GM10266 (cell line): ENCODE measurements at regions not wholly inside any gene's neighbourhood (a gene's known extent, or its start where the extent isn't known, plus 50 kb on each side); places are given as distances from the start of the nearest gene placed in this dataset.

Experiments
- DNase-seq: peaks from one replicate; pipeline ENCODE4 v3.0.0; 2012; ENCODE audit errors: extremely low spot score
- TF ChIP-seq, protein P1 (sequence below): IDR thresholded peaks from 2 replicates; pipeline ENCODE4 v1.5.1; 2012; ENCODE audit warnings: mild to moderate bottlenecking, low read depth; ENCODE audit not compliant: control insufficient read depth, insufficient read depth; ENCODE audit errors: missing control alignments

DNA sequence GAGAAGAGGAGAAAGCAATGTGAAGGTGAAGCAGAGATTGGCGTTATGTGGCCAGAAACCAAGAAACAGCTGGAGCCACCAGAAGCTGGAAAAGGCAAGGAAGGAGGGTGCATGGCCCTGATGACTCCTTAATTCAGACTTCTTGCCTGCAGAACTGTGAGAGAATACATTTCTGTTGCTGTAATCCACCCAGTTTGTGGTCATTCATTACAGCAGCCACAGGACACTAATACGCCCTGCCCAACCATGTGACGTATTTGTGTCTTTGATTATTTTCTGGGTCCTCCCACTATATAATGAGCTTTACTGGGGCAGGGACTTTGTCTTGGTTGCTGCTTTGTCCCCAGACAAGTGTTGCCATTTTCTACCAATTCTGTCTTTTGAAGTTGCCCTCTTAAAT, 64.5 kb upstream of the MITF start:
- no peak for DNase-seq
- TF ChIP-seq, protein P1, sequence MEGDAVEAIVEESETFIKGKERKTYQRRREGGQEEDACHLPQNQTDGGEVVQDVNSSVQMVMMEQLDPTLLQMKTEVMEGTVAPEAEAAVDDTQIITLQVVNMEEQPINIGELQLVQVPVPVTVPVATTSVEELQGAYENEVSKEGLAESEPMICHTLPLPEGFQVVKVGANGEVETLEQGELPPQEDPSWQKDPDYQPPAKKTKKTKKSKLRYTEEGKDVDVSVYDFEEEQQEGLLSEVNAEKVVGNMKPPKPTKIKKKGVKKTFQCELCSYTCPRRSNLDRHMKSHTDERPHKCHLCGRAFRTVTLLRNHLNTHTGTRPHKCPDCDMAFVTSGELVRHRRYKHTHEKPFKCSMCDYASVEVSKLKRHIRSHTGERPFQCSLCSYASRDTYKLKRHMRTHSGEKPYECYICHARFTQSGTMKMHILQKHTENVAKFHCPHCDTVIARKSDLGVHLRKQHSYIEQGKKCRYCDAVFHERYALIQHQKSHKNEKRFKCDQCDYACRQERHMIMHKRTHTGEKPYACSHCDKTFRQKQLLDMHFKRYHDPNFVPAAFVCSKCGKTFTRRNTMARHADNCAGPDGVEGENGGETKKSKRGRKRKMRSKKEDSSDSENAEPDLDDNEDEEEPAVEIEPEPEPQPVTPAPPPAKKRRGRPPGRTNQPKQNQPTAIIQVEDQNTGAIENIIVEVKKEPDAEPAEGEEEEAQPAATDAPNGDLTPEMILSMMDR: no peak

DNA sequence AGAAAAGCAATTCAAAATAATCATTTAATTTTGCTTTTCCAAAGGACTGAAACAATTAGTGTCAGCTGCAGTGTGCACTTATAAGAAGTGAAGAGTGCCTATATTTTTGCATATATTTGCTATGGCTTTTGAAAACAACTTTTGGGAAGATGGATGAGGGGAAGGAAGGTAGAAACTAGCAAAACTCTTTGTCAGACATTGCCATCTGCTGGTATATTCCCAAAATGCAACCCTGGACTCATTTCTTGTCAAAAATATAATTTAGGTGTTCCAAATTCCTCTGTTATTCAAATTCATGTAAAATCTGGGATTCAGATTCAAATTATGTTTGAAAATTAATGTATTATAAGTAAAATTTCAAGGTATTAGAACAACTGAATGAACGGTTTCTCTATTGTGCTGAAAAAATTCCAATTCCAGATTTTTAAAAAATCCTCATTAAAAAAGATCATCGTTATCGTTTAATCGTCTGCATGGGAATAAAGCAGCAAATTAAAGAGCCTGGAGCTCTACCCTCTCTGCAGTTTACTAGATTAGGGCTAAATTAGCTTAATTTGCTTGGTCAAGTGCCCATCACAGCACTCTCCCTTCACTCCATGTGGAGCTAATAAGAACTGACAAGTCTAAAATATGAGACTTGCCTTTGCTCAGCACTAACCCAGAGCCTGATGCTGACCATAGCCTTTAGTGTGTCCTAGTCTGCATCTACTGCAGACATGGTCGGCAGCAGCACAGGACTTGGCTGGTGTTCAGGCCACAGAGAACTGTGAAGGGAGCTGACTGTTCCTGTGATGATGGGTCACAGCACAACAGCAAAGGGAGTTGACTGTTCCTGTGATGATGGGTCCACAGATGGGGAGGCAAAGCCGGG, 67.9 kb upstream of the MITF start:
- TF ChIP-seq, protein P1: peak; percentile 67
- DNase-seq: peak; percentile 57

DNA sequence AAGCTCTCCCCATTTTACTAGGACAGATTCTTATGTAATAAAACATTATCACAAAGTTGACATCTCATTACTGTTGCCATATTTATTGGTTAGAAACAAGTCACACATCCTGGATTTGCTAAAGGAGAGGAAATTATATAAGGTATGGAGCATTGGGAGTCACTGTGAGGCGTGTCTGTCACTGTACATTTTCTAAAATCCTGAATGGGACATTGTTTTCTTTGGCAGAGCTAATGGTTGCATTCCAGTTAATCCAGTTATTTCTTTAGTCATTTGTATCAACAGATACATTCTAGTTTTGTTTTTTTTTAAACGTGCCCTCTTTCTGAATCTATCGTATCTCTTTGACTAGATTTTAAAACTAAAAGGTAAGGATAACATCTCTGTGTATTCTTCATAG, 70.2 kb upstream of the MITF start:
- TF ChIP-seq, protein P1: no peak
- DNase-seq: no peak

DNA sequence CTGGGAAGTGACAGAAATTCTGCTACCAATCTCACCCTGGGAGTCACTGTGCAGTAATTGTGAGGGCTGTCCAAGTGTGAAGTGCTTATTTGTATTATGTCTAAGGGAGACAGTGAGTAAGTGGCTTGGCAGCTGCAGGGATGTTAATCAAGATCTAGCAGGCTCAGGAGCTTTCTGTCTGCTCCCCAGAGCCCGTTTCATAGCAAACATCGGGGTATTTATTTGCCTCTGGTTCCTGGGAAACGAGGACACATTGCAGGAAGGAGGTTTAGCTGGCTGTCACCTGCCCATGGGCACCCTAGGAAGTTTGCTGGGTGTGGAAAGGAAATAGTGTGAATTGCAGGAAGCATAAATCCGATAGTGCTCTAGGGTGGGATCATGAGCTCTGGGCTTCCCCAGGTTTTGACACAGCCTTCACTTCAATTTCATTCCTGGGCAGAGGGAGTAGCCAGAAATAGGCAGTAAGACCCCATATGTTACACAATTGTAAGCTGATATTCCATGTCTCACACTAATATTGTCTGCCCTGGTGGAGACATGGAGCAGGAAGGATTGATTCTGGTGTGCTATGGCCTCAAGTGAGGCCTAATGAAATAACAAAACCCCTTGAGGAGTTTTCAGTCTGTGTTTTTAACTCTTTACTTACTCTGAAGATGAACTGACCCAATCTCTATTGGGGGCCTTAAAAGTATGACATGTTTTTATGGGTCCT, 74.1 kb upstream of the MITF start:
- TF ChIP-seq, protein P1: no peak
- DNase-seq: no peak

DNA sequence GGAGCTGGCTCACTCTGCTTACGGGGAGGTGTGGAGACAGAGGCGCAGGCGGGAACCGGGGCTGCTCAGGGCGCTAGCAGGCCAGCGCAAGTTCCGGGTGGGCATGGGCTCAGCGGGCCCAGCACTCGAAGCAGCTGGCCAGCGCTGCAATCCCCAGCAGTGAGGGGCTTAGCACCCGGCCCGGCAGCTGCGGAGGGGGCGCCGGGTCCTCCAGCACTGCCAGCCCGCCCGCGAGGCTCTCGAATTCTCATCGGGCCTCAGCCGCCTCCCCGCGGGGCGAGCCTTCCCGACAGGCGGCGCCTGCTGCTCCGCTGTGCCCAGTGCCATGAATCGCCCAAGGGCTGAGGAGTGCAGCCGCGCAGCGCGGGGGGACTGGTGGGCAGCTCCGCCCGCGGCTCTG, 78.6 kb upstream of the MITF start:
- TF ChIP-seq, protein P1: no peak
- DNase-seq: no peak

DNA sequence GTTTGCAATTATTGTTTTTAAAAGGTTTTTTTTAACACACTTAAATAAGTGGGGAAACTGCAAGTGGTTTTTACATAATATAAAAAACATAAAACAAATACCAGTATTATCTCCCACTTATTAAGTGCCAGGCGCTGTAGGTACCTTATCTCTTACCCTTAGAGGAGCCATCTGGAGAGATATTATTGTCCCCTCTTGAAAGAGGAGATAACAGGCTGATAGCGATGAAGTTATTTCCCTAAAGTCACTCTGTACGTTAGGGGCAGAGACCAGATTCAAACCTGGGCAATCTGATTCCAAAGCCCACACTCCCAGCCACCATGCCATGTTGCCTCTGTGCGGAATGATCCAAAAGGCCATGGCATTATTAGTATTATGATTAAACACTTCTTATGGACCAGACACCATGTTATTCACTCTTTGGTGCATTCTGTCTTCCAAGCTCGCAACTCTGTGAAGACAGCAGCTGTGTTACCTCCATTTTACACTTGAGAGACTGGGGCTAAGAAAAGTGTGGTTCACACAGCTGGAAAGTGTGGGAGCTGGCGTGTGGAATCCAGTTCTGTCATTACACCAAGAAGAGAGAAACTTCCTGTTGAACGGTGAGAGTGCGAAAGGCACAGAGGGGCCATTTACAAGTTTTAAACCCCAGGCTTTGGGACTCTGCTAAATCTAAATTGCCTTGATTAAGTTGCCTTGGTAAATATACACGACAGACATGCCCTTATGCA, 79.9 kb upstream of the MITF start:
- no peak for DNase-seq
- TF ChIP-seq, protein P1: no peak
